GM10266 (cell line): ENCODE measurements at regions not wholly inside any gene's neighbourhood (a gene's known extent, or its start where the extent isn't known, plus 50 kb on each side); places are given as distances from the start of the nearest gene placed in this dataset.

Source experiments
- DNase-seq: peaks from one replicate; pipeline ENCODE4 v3.0.0; 2012; ENCODE audit errors: extremely low spot score
- CTCF ChIP-seq: IDR thresholded peaks from 2 replicates; pipeline ENCODE4 v1.5.1; 2012; ENCODE audit warnings: mild to moderate bottlenecking, low read depth; ENCODE audit not compliant: control insufficient read depth, insufficient read depth; ENCODE audit errors: missing control alignments

DNA sequence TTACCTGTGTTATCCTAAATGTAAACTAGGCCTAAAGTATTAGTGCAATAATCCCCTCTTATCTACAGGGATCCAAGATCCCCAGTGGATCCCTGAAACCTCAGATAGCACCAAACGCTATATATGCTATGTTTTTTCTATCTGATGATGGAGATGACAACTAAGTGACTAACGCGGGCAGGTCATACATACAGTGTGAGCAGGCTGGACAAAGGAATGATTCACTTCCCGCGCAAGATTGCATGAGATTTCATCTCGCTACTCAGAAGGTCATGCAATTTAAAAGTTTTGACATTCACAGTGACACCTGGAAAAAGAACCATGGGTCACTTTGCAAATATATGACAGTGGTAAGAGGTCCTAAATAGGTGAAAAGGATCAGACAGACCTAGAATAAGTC, 875.9 kb downstream of the HACE1 start:
- no peak for TF ChIP-seq CTCF
- no peak for DNase-seq

- DNase-seq: no peak
- no peak for TF ChIP-seq CTCF
Observed at GRCh38 chr6:103983011-103983410, 876.7 kb downstream of the HACE1 start.

GRCh38 chr6:103982574-103982973, 877.1 kb downstream of the HACE1 start:
- no peak for DNase-seq
- no peak for TF ChIP-seq CTCF

DNA sequence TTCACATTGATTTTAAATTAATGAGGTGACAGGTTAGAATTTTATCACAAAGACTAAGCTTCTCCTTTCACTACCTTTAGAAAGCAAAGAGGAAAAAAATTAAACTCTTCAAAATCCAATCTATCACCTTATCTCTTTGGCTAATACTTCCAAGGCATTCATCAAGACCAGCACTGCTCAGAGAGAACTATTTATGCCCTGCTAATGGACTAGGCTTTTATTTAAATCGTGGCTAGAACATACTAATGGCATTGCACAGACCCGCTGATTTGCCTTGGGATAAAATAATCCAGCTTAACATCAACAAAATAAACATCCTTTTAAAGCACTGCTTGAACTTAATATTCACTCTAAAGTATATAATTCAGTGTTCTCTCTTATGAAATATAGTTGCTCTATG, 880.4 kb downstream of the HACE1 start:
- DNase-seq: no peak
- TF ChIP-seq CTCF: no peak

GRCh38 chr6:103937389-103937788, 922.3 kb downstream of the HACE1 start:
- no peak for TF ChIP-seq CTCF
- DNase-seq: no peak

- no peak for DNase-seq
- TF ChIP-seq CTCF: no peak
Observed at GRCh38 chr6:103925317-103925716, 934.4 kb downstream of the HACE1 start.

DNA sequence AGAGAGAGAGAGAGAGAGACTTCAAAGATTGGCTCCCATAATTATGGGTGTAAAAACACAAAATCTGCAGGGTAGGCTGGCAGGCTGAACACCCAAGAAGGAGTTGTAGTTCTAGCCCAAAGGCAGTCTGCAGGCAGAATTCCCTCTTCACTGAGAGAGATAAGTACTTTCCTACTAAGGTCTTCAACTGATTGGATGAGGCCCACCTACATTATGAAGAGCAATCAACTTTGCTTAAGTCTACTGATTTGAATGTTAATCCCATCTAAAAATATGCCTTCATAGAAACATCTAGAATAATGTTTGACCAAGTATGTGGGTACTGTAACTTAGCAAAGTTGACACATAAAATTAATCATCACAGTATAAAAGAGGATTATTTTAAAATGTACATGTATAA, 949.7 kb downstream of the HACE1 start:
- DNase-seq: no peak
- no peak for TF ChIP-seq CTCF
